Psoas muscle (tissue), 7 donors: ENCODE measurements at regions not wholly inside any gene's neighbourhood (a gene's known extent, or its start where the extent isn't known, plus 50 kb on each side); places are given as distances from the start of the nearest gene placed in this dataset.
"Not testable (repeated sequence)": the region's sequence is repeated elsewhere in the genome, so short reads cannot be mapped to it uniquely, and the experiment has no call there.

Experiments used
- ATAC-seq, 4 donors: fragments of 200-7000 bp; cut with Tn5 transposase; one replicate each; pipeline ENCODE4 v1.9.1; 2020; ENCODE audit warnings: moderate library complexity in 3 of 4, mild to moderate bottlenecking in 2 of 4
- DNase-seq, 2 donors: peaks; one replicate each; pipeline ENCODE4 v3.0.0-alpha.2; 2020
- H3K27ac ChIP-seq: fragments of 200-600 bp; one replicate; pipeline ENCODE4 v1.8.0; 2022
- H3K27me3 ChIP-seq, 3 donors: fragments of 200-600 bp in 1 of 3; one replicate each; pipeline versions ENCODE4 v1.6.1 to v1.8.0; 2013 to 2022; ENCODE audit warnings: low read length in 2 of 3, mild to moderate bottlenecking in 2 of 3, moderate library complexity in 1 of 3; ENCODE audit not compliant: insufficient read depth in 3 of 3
- H3K36me3 ChIP-seq, 2 donors: fragments of 200-600 bp in 1 of 2; one replicate each; pipeline versions ENCODE4 v1.6.1 to v1.8.0; 2013 to 2022; ENCODE audit warnings: low read depth in 1 of 2, mild to moderate bottlenecking in 1 of 2, moderate library complexity in 1 of 2; ENCODE audit not compliant: insufficient read depth in 1 of 2
- H3K4me1 ChIP-seq: fragments of 200-600 bp; one replicate; pipeline ENCODE4 v1.8.0; 2022
- H3K4me3 ChIP-seq: fragments of 200-600 bp; one replicate; pipeline ENCODE4 v1.8.0; 2022; ENCODE audit warnings: mild to moderate bottlenecking
- H3K9me3 ChIP-seq: fragments of 200-600 bp; one replicate; pipeline ENCODE4 v1.8.0; 2022
- CTCF ChIP-seq: fragments of 200-600 bp; IDR thresholded peaks from one replicate; pipeline ENCODE4 v1.8.0; 2022; ENCODE audit warnings: antibody characterized with exemption
- WGBS, 3 donors: extraction: QIAGEN DNeasy Blood & Tissue Kit; methylation state at CpG; one replicate each; pipeline versions ENCODE4 v1.1.6 to v1.1.7; 2013; 5-methylcytosine and 5-hydroxymethylcytosine counted together
- intact Hi-C, 2 donors: fragments of 100-400 bp; cut with DNase I; formaldehyde crosslinking; loops; one replicate each; pipeline versions ENCODE4 v1.11.0 to v1.14.2; 2022
- donor health status: healthy with polysubstance abuse.
- donor health status: DM: no; HTN: no; CAD: no; lungs with moderate emphysema.
- donor health status: Bipolar disorder and iron deficiency.
- donor health status: healthy.
- donor health status: DM: yes; HTN: yes; CAD: no.
- donor health status: DM: no; HTN: no; CAD: no.
- donor health status: DM: yes; HTN: yes; CAD: no.

DNA sequence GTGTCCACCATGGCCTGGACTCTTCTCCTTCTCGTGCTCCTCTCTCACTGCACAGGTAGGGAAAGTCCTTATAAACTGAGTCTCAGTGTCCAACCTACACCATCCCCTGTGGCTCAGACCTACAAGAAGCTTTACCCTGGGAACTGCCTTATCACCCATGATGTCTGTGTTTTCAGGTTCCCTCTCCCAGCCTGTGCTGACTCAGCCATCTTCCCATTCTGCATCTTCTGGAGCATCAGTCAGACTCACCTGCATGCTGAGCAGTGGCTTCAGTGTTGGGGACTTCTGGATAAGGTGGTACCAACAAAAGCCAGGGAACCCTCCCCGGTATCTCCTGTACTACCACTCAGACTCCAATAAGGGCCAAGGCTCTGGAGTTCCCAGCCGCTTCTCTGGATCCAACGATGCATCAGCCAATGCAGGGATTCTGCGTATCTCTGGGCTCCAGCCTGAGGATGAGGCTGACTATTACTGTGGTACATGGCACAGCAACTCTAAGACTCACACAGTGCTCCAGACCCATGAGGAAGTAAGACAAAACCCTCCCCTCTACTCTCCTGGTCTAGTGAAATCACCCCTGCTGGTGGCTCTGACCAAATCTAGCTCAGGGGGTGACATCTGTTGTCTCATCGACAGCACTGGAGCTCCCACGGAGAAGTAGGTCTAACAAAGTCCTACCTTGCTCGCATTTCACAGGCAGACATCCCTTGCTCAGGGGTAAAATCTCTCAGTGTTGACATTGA lies 74.3 kb downstream of the VPREB1 start:
- WGBS, 3 donors: 93 to 96% (median 94%) methylated on average over 8 of the region's 8 CpGs

DNA sequence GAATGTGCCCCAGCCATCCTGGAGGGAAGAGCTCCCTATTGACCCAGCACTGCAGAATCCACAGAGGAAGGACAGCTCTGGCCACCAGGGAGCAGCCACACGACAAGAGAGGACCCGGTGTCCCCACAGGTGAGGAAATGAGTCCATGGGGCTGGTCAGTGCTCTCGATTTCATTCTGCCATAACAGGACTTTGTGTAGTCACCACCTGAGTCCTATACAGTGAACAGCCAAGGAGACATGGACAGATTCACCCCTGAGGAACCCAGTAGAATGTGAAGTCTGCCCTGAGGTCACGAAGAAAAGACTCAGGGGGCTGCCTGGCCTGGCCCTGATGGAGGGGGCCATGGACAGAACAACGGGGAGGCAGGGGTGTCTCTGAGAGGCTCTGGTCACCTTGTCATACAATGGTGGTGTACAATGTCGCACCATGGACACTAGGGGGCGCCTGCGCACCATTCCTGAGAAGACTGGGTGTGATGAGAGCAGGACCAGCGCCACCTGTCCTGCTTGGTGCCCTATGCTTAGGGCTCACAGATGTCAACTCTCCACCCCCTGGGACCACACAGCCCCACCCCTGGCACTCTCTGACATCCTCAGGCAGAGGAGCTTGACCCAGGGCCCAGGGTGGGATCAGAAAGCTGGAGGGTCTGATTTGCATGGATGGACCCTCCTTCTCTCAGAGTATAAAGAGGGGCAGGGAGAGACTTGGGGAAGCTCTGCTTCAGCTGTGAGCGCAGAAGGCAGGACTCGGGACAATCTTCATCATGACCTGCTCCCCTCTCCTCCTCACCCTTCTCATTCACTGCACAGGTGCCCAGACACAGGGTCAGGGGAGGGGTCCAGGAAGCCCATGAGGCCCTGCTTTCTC lies 77.4 kb downstream of the VPREB1 start:
- H3K36me3 ChIP-seq: peaks cover 0 to 18% of the 10 kb centered on the region in 2 donors
- H3K4me3 ChIP-seq, H3K4me1 ChIP-seq, intact Hi-C loops, H3K27me3 ChIP-seq, H3K27ac ChIP-seq, H3K9me3 ChIP-seq: not testable (repeated sequence)
- DNase-seq: peak; percentile 59 to 72
- ATAC-seq: peak; percentile 74 to 87 (median 82)
- 31 to 33% (median 31%) methylated on average over 9 to 11 of the region's 11 CpGs for WGBS, 3 donors
- TF ChIP-seq CTCF: peak; percentile 73

More for the DNA sequence above, 74.3 kb downstream of the VPREB1 start:
- ATAC-seq: no peak
- no peaks in the 10 kb centered on the region for H3K9me3 ChIP-seq
- H3K4me1 ChIP-seq: no peaks in the 10 kb centered on the region
- peaks cover 0 to 27% of the 10 kb centered on the region in 2 donors for H3K36me3 ChIP-seq
- H3K4me3 ChIP-seq: no peak overlapping the region
- H3K27ac ChIP-seq: no peak overlapping the region
- TF ChIP-seq CTCF: no peak
- no peaks in the 10 kb centered on the region for H3K27me3 ChIP-seq
- no peak for DNase-seq
- intact Hi-C loops: no loop called here

- Histone ChIP-seq H3K27me3 (no peaks in the 10 kb centered on the region), H3K36me3 (peaks cover 0 to 18% of the 10 kb centered on the region in 2 donors), H3K4me3 (no peak overlapping the region), H3K4me1 (no peaks in the 10 kb centered on the region), H3K27ac (no peak overlapping the region), H3K9me3 (no peaks in the 10 kb centered on the region)
- no peak for TF ChIP-seq CTCF
- intact Hi-C loops: no loop called here
- DNase-seq (no peak), ATAC-seq (no peak)
- 89 to 97% (median 92%) methylated on average over 10 of the region's 10 CpGs for WGBS, 3 donors
Measured at GRCh38 chr22:22322792-22323191, 78.2 kb downstream of the VPREB1 start.

DNA sequence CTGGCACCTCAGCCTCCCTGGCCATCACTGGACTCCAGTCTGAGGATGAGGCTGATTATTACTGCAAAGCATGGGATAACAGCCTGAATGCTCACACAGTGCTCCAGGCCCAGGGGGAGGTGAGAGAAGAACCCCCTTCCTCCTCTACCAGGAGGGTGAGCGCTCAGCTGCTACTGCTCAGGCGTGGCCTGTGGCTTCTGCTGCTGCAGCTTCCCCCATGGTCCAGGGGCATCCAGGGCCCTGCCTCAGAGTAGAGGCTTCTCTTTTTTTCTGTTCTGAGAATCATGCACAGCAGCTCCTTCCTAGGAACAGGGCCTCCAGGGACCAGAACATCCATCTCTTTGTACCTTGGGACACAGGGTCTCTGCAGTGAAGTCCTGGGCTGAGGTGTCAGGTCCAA lies 83.1 kb downstream of the VPREB1 start:
- Histone ChIP-seq H3K27me3 (peaks cover 0 to 36% (median 0%) of the 10 kb centered on the region in 3 donors), H3K36me3 (no peaks in the 10 kb centered on the region)

More for the DNA sequence above, 83.1 kb downstream of the VPREB1 start:
- H3K4me3 ChIP-seq: no peak overlapping the region
- 60 to 90% (median 71%) methylated on average over 2 of the region's 2 CpGs for WGBS, 3 donors
- intact Hi-C loops: no loop called here
- ATAC-seq: no peak
- no peak for TF ChIP-seq CTCF
- H3K9me3 ChIP-seq: no peaks in the 10 kb centered on the region
- H3K4me1 ChIP-seq: no peaks in the 10 kb centered on the region
- DNase-seq: no peak
- H3K27ac ChIP-seq: no peak overlapping the region
